Progenitor cell of endocrine pancreas (in vitro differentiated cells): ENCODE measurements at regions not wholly inside any gene's neighbourhood (a gene's known extent, or its start where the extent isn't known, plus 50 kb on each side); places are given as distances from the start of the nearest gene placed in this dataset.

Source experiments
- DNase-seq: peaks from one replicate; pipeline ENCODE4 v3.0.0; 2021; ENCODE audit warnings: low spot score; ENCODE audit not compliant: unreplicated experiment
- H3K27ac Mint-ChIP-seq: 2 replicates; pipeline ENCODE4 v1.8.0; 2021; ENCODE audit warnings: mild to moderate bottlenecking, moderate library complexity, mixed read lengths
- H3K27me3 Mint-ChIP-seq: 2 replicates; pipeline ENCODE4 v1.8.0; 2021; ENCODE audit warnings: mixed read lengths
- H3K36me3 Mint-ChIP-seq: 2 replicates; pipeline ENCODE4 v1.8.0; 2022; ENCODE audit warnings: mixed read lengths; ENCODE audit not compliant: insufficient read depth
- H3K4me1 Mint-ChIP-seq: 2 replicates; pipeline ENCODE4 v1.8.0; 2021; ENCODE audit warnings: low read depth, mixed read lengths
- H3K4me3 Mint-ChIP-seq: 2 replicates; pipeline ENCODE4 v1.8.0; 2021; ENCODE audit warnings: low read depth, mild to moderate bottlenecking, moderate library complexity, mixed read lengths
- H3K9me3 Mint-ChIP-seq: 2 replicates; pipeline ENCODE4 v1.8.0; 2021; ENCODE audit warnings: low read depth, mixed read lengths
- CTCF ChIP-seq: fragments of 200-600 bp; sonication (generic); IDR thresholded peaks from one replicate; pipeline ENCODE4 v1.5.0; 2021; ENCODE audit warnings: antibody characterized with exemption, mild to moderate bottlenecking; ENCODE audit not compliant: unreplicated experiment

- Mint-ChIP-seq H3K36me3 (no peaks in the 10 kb centered on the region), H3K27ac (no peak overlapping the region), H3K4me1 (peaks cover 9% of the 10 kb centered on the region), H3K27me3 (peaks cover 59% of the 10 kb centered on the region), H3K4me3 (no peak overlapping the region), H3K9me3 (no peaks in the 10 kb centered on the region)
- DNase-seq: no peak
- TF ChIP-seq CTCF: no peak
Measured at GRCh38 chrX:139209342-139209741, 321.2 kb upstream of the F9 start.

GRCh38 chrX:139207655-139208054 is 322.9 kb upstream of the F9 start:
- no peak overlapping the region for H3K4me3 Mint-ChIP-seq
- H3K36me3 Mint-ChIP-seq: no peaks in the 10 kb centered on the region
- peaks cover 59% of the 10 kb centered on the region for H3K27me3 Mint-ChIP-seq
- no peak overlapping the region for H3K27ac Mint-ChIP-seq
- DNase-seq: no peak
- peaks cover 11% of the 10 kb centered on the region for H3K4me1 Mint-ChIP-seq
- TF ChIP-seq CTCF: no peak
- no peaks in the 10 kb centered on the region for H3K9me3 Mint-ChIP-seq

- Mint-ChIP-seq H3K27me3 (peaks cover 58% of the 10 kb centered on the region), H3K4me1 (peaks cover 16% of the 10 kb centered on the region), H3K36me3 (no peaks in the 10 kb centered on the region), H3K27ac (no peak overlapping the region), H3K9me3 (no peaks in the 10 kb centered on the region), H3K4me3 (no peak overlapping the region)
- no peak for DNase-seq
- no peak for TF ChIP-seq CTCF
Measured at GRCh38 chrX:139206914-139207313, 323.6 kb upstream of the F9 start.

GRCh38 chrX:139204898-139205667 is 325.5 kb upstream of the F9 start:
- H3K4me1 Mint-ChIP-seq: peaks cover 19% of the 10 kb centered on the region
- DNase-seq: peak; percentile 74
- H3K36me3 Mint-ChIP-seq: no peaks in the 10 kb centered on the region
- H3K27ac Mint-ChIP-seq: peak overlapping the region; percentile 95
- TF ChIP-seq CTCF: peak; percentile 40
- H3K27me3 Mint-ChIP-seq: peaks cover 45% of the 10 kb centered on the region
- H3K4me3 Mint-ChIP-seq: peak overlapping the region; percentile 96
- H3K9me3 Mint-ChIP-seq: no peaks in the 10 kb centered on the region

GRCh38 chrX:139204571-139204897 is 326.0 kb upstream of the F9 start:
- H3K4me3 Mint-ChIP-seq: peak overlapping the region; percentile 96
- no peaks in the 10 kb centered on the region for H3K9me3 Mint-ChIP-seq
- no peaks in the 10 kb centered on the region for H3K36me3 Mint-ChIP-seq
- peak overlapping the region; percentile 95 for H3K27ac Mint-ChIP-seq
- no peak for TF ChIP-seq CTCF
- peaks cover 19% of the 10 kb centered on the region for H3K4me1 Mint-ChIP-seq
- no peak for DNase-seq
- peaks cover 40% of the 10 kb centered on the region for H3K27me3 Mint-ChIP-seq
